Liver (tissue), 3 donors: ENCODE measurements at regions not wholly inside any gene's neighbourhood (a gene's known extent, or its start where the extent isn't known, plus 50 kb on each side); places are given as distances from the start of the nearest gene placed in this dataset.

ENCODE experiments used
- FOXA2 ChIP-seq: IDR thresholded peaks from 2 replicates; pipeline ENCODE4 v1.6.1; 2016; ENCODE audit warnings: antibody characterized with exemption
- GABPA ChIP-seq, 2 donors: IDR thresholded peaks in 1 of 2; conservative IDR thresholded peaks in 1 of 2; 2 replicates each; pipeline ENCODE4 v1.6.1; 2016; ENCODE audit warnings: antibody characterized with exemption in 2 of 2, mild to moderate bottlenecking in 1 of 2, moderate library complexity in 1 of 2
- NR2F2 ChIP-seq: IDR thresholded peaks from 2 replicates; pipeline ENCODE4 v1.6.1; 2016; ENCODE audit warnings: antibody characterized with exemption
- TAF1 ChIP-seq: conservative IDR thresholded peaks from 2 replicates; pipeline ENCODE4 v1.6.1; 2016; ENCODE audit warnings: antibody characterized with exemption, mild to moderate bottlenecking
- YY1 ChIP-seq: IDR thresholded peaks from 2 replicates; pipeline ENCODE4 v1.6.1; 2016; ENCODE audit warnings: antibody characterized with exemption, mild to moderate bottlenecking
- TF ChIP-seq, protein P1 (sequence below): fragments of 150-350 bp; IDR thresholded peaks from 2 replicates; pipeline ENCODE4 v1.5.1; 2017; ENCODE audit warnings: improper control_type of control experiment, low read depth, low read length; ENCODE audit not compliant: missing input control
- TF ChIP-seq, protein P2 (sequence below): IDR thresholded peaks from 2 replicates; pipeline ENCODE4 v1.6.1; 2016; ENCODE audit warnings: antibody characterized with exemption
- TF ChIP-seq, protein P3 (sequence below): IDR thresholded peaks from 2 replicates; pipeline ENCODE4 v1.6.1; 2016; ENCODE audit warnings: antibody characterized with exemption
- TF ChIP-seq, protein P4 (sequence below): IDR thresholded peaks from 2 replicates; pipeline ENCODE4 v1.6.1; 2016; ENCODE audit warnings: antibody characterized with exemption
- donor health status: healthy.
- donor health status: healthy.

DNA sequence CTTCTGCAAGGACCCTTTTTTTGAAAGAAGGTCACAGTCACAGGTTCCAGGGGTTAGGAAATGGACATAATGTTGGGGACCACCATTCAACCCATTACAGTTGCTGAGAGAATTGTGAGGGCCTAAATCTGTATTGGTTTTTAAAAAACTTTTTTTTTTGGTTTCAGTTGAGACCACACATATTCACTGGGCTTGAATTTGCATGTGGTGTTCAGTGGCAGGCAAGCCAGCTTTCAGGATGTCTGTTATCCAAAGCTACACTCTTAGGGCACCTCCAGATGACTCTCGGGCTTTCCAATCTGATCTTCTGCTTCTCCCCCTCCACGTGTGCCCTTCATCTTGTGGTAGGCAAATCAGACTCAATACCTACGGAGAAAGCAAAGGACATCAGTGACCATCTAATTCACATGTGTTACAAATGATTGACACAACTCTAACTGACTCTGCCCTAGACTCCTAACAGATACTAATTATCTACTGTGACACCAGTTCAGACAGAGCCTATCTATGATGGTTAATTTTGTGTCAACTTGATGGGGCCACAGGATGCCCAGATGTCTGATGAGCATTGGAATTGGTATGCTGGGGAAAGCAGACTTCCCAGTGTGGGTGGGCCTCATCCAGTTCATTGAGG is 93.3 kb upstream of the ELMO1 start:
- TF ChIP-seq, protein P1, sequence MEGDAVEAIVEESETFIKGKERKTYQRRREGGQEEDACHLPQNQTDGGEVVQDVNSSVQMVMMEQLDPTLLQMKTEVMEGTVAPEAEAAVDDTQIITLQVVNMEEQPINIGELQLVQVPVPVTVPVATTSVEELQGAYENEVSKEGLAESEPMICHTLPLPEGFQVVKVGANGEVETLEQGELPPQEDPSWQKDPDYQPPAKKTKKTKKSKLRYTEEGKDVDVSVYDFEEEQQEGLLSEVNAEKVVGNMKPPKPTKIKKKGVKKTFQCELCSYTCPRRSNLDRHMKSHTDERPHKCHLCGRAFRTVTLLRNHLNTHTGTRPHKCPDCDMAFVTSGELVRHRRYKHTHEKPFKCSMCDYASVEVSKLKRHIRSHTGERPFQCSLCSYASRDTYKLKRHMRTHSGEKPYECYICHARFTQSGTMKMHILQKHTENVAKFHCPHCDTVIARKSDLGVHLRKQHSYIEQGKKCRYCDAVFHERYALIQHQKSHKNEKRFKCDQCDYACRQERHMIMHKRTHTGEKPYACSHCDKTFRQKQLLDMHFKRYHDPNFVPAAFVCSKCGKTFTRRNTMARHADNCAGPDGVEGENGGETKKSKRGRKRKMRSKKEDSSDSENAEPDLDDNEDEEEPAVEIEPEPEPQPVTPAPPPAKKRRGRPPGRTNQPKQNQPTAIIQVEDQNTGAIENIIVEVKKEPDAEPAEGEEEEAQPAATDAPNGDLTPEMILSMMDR, result no peak
- TF ChIP-seq TAF1 (no peak), FOXA2 (no peak), YY1 (no peak), GABPA (IDR thresholded peaks at IDR 0.05 in 1 of 2, conservative IDR thresholded peaks at IDR 0.05 in 1 of 2) (no peak), NR2F2 (no peak)
- TF ChIP-seq, protein P2, sequence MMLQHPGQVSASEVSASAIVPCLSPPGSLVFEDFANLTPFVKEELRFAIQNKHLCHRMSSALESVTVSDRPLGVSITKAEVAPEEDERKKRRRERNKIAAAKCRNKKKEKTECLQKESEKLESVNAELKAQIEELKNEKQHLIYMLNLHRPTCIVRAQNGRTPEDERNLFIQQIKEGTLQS, result no peak
- TF ChIP-seq, protein P3, sequence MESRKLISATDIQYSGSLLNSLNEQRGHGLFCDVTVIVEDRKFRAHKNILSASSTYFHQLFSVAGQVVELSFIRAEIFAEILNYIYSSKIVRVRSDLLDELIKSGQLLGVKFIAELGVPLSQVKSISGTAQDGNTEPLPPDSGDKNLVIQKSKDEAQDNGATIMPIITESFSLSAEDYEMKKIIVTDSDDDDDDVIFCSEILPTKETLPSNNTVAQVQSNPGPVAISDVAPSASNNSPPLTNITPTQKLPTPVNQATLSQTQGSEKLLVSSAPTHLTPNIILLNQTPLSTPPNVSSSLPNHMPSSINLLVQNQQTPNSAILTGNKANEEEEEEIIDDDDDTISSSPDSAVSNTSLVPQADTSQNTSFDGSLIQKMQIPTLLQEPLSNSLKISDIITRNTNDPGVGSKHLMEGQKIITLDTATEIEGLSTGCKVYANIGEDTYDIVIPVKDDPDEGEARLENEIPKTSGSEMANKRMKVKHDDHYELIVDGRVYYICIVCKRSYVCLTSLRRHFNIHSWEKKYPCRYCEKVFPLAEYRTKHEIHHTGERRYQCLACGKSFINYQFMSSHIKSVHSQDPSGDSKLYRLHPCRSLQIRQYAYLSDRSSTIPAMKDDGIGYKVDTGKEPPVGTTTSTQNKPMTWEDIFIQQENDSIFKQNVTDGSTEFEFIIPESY, result no peak
- TF ChIP-seq, protein P4, sequence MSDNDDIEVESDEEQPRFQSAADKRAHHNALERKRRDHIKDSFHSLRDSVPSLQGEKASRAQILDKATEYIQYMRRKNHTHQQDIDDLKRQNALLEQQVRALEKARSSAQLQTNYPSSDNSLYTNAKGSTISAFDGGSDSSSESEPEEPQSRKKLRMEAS, result no peak
